ENCODE measurements at regions not wholly inside any gene's neighbourhood (a gene's known extent, or its start where the extent isn't known, plus 50 kb on each side); places are given as distances from the start of the nearest gene placed in this dataset.
A peak's percentile ranks its signal among the peaks of the same experiment; 100 is the strongest.

GRCh38 chr3:124201226-124201625 is 209.3 kb upstream of the ROPN1 start:
- DNase-seq, result no peak

GRCh38 chr3:124201786-124202185 is 209.9 kb upstream of the ROPN1 start:
- DNase-seq, result no peak

- peak; percentile 15 for DNase-seq
Observed at GRCh38 chr3:124202754-124203153, 210.8 kb upstream of the ROPN1 start.

GRCh38 chr3:124203292-124203691 is 211.4 kb upstream of the ROPN1 start:
- DNase-seq, result no peak

GRCh38 chr3:124206225-124207055 is 214.5 kb upstream of the ROPN1 start:
- DNase-seq, result no peak

- DNase-seq, result no peak
Observed at GRCh38 chr3:124207077-124207476, 215.2 kb upstream of the ROPN1 start.

GRCh38 chr3:124207873-124208485 is 216.1 kb upstream of the ROPN1 start:
- no peak for DNase-seq

- peak; percentile 61 for DNase-seq
Observed at GRCh38 chr3:124209426-124209825, 217.5 kb upstream of the ROPN1 start.

GRCh38 chr3:124210899-124211298 is 219.0 kb upstream of the ROPN1 start:
- no peak for DNase-seq

- no peak for DNase-seq
Observed at GRCh38 chr3:124213641-124214040, 221.7 kb upstream of the ROPN1 start.

- DNase-seq, result peak; percentile 83
Observed at GRCh38 chr3:124217542-124217941, 225.6 kb upstream of the ROPN1 start.

GRCh38 chr3:124221422-124221821 is 229.5 kb upstream of the ROPN1 start:
- DNase-seq, result peak; percentile 6

GRCh38 chr3:124223853-124224252 is 231.9 kb upstream of the ROPN1 start:
- no peak for DNase-seq

- no peak for DNase-seq
Observed at GRCh38 chr3:124227150-124227630, 235.3 kb upstream of the ROPN1 start.

- DNase-seq, result no peak
Observed at GRCh38 chr3:124229420-124229819, 237.5 kb upstream of the ROPN1 start.

- no peak for DNase-seq
Observed at GRCh38 chr3:124229836-124230235, 237.9 kb upstream of the ROPN1 start.

GRCh38 chr3:124230432-124230831 is 238.5 kb upstream of the ROPN1 start:
- DNase-seq, result no peak

GRCh38 chr3:124230998-124231397 is 239.1 kb upstream of the ROPN1 start:
- DNase-seq, result no peak

GRCh38 chr3:124234852-124235252 is 242.9 kb upstream of the ROPN1 start:
- DNase-seq, result no peak

- no peak for DNase-seq
Observed at GRCh38 chr3:124235446-124235845, 243.5 kb upstream of the ROPN1 start.

GRCh38 chr3:124243177-124243859 is 251.4 kb upstream of the ROPN1 start:
- no peak for DNase-seq

GRCh38 chr3:124246376-124246775 is 254.5 kb upstream of the ROPN1 start:
- DNase-seq, result no peak

GRCh38 chr3:124246949-124247348 is 255.0 kb upstream of the ROPN1 start:
- no peak for DNase-seq
